ENCODE measurements at regions not wholly inside any gene's neighbourhood (a gene's known extent, or its start where the extent isn't known, plus 50 kb on each side); places are given as distances from the start of the nearest gene placed in this dataset.
"Not testable (repeated sequence)": the region's sequence is repeated elsewhere in the genome, so short reads cannot be mapped to it uniquely, and the experiment has no call there.

DNA sequence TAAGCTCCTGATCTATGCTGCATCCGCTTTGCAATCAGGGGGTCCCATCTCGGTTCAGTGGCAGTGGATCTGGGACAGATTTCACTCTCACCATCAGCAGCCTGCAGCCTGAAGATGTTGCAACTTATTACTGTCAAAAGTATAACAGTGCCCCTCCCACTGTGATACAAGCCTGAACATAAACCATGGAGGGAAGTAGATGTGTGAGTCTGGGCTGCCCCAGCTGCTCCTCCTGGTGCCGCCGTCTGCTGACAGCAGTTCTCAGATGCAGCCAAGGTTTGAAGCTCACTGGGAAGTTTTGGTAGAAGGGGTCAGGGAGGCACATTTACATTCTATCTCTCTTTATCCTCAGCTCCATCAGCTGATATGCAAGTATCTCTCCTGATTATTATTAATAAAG is 1277.7 kb downstream of the RPIA start:
- TF ChIP-seq, protein P1, sequence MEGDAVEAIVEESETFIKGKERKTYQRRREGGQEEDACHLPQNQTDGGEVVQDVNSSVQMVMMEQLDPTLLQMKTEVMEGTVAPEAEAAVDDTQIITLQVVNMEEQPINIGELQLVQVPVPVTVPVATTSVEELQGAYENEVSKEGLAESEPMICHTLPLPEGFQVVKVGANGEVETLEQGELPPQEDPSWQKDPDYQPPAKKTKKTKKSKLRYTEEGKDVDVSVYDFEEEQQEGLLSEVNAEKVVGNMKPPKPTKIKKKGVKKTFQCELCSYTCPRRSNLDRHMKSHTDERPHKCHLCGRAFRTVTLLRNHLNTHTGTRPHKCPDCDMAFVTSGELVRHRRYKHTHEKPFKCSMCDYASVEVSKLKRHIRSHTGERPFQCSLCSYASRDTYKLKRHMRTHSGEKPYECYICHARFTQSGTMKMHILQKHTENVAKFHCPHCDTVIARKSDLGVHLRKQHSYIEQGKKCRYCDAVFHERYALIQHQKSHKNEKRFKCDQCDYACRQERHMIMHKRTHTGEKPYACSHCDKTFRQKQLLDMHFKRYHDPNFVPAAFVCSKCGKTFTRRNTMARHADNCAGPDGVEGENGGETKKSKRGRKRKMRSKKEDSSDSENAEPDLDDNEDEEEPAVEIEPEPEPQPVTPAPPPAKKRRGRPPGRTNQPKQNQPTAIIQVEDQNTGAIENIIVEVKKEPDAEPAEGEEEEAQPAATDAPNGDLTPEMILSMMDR (IDR thresholded peaks at IDR 0.05; ENCODE audit: poor library complexity, severe bottlenecking): not testable (repeated sequence)
- TF ChIP-seq POLR2AphosphoS5 (IDR thresholded peaks at IDR 0.05); EP300 (conservative IDR thresholded peaks at IDR 0.05; ENCODE audit: poor library complexity, severe bottlenecking); EZH2 (IDR thresholded peaks at IDR 0.05; ENCODE audit: borderline replicate concordance, insufficient read depth, low read length, poor library complexity, severe bottlenecking); TAF1 (IDR thresholded peaks at IDR 0.05; ENCODE audit: low read depth); MXI1 (conservative IDR thresholded peaks at IDR 0.05; ENCODE audit: poor library complexity, severe bottlenecking); RAD21 (conservative IDR thresholded peaks at IDR 0.05): not testable (repeated sequence)
- TF ChIP-seq, protein P2, sequence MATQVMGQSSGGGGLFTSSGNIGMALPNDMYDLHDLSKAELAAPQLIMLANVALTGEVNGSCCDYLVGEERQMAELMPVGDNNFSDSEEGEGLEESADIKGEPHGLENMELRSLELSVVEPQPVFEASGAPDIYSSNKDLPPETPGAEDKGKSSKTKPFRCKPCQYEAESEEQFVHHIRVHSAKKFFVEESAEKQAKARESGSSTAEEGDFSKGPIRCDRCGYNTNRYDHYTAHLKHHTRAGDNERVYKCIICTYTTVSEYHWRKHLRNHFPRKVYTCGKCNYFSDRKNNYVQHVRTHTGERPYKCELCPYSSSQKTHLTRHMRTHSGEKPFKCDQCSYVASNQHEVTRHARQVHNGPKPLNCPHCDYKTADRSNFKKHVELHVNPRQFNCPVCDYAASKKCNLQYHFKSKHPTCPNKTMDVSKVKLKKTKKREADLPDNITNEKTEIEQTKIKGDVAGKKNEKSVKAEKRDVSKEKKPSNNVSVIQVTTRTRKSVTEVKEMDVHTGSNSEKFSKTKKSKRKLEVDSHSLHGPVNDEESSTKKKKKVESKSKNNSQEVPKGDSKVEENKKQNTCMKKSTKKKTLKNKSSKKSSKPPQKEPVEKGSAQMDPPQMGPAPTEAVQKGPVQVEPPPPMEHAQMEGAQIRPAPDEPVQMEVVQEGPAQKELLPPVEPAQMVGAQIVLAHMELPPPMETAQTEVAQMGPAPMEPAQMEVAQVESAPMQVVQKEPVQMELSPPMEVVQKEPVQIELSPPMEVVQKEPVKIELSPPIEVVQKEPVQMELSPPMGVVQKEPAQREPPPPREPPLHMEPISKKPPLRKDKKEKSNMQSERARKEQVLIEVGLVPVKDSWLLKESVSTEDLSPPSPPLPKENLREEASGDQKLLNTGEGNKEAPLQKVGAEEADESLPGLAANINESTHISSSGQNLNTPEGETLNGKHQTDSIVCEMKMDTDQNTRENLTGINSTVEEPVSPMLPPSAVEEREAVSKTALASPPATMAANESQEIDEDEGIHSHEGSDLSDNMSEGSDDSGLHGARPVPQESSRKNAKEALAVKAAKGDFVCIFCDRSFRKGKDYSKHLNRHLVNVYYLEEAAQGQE (IDR thresholded peaks at IDR 0.05; ENCODE audit: borderline replicate concordance): not testable (repeated sequence)
